AG09309 (cell line): ENCODE measurements at regions not wholly inside any gene's neighbourhood (a gene's known extent, or its start where the extent isn't known, plus 50 kb on each side); places are given as distances from the start of the nearest gene placed in this dataset.

Source experiments
- DNase-seq: peaks from one replicate; pipeline ENCODE4 v3.0.0-alpha.2; 2010; ENCODE audit warnings: low read depth
- H3K4me3 ChIP-seq: 2 replicates; pipeline ENCODE4 v1.5.1; 2011; ENCODE audit warnings: mild to moderate bottlenecking, low read depth, low read length, moderate library complexity; ENCODE audit not compliant: control insufficient read depth
- CTCF ChIP-seq: IDR thresholded peaks from 2 replicates; pipeline ENCODE4 v1.5.1; 2011; ENCODE audit warnings: mild to moderate bottlenecking, low read depth, low read length, inconsistent platforms; ENCODE audit not compliant: insufficient read depth, control insufficient read depth; ENCODE audit errors: missing control alignments

DNA sequence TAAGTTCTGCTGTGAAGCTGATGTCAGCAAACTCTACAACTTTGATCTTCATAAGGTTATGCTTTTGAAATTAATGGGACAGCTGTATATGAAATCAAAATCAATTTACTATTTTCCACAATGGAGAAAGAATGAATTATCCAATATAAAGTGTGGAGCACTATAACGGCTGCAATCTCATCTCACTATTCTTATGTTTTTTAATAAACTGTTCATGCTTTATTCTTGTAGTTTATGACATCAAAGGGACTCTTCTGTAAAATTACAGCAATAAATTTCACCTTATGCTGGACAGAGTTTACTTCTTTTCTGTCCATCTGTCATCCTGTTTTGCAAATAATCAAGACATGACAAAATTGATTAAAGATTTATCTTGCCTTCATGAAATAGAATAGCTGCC is 192.5 kb downstream of the TECRL start:
- no peak overlapping the region for H3K4me3 ChIP-seq
- TF ChIP-seq CTCF, result no peak
- DNase-seq, result no peak

DNA sequence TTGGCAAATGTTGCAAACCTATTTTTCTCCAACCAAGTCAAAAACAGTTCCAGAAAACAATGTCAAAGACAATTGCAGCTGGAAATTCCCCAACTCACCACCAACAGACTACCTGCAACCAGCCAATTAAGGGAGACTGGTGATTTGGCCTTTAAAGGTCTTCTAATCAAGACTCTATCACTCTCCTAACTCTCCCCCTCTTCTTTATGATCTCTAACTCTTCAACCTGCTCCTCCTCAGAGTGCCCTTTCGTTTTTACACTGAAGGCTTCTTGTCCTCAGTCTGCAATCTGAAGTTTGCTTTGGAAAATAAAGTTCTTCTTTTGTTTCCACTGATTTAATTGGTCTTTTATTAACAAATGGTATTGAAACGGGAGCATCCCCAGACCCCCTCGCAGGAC is 203.9 kb downstream of the TECRL start:
- no peak overlapping the region for H3K4me3 ChIP-seq
- DNase-seq, result no peak
- TF ChIP-seq CTCF, result no peak

GRCh38 chr4:64200001-64200555 is 209.2 kb downstream of the TECRL start:
- no peak for TF ChIP-seq CTCF
- DNase-seq, result no peak
- H3K4me3 ChIP-seq, result no peak overlapping the region

DNA sequence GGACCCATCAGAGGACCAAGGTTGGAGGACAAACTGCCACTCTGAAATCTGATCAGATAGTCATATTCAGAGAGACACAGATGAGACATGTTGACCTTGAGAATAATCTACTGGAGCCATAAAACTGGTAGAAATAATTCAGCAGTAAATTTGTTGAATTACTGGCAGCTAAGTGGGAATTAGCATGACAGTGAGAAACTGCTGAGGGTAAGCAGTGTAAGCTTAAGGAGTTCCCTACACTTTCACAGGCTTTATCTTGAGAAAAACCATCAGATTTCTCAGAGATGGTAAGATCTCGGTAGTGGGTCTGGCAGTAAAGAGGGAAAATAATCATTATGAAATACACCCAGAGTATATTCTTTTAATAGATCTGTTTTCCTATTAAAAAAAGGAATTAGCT is 213.7 kb downstream of the TECRL start:
- DNase-seq, result no peak
- no peak for TF ChIP-seq CTCF
- no peak overlapping the region for H3K4me3 ChIP-seq

DNA sequence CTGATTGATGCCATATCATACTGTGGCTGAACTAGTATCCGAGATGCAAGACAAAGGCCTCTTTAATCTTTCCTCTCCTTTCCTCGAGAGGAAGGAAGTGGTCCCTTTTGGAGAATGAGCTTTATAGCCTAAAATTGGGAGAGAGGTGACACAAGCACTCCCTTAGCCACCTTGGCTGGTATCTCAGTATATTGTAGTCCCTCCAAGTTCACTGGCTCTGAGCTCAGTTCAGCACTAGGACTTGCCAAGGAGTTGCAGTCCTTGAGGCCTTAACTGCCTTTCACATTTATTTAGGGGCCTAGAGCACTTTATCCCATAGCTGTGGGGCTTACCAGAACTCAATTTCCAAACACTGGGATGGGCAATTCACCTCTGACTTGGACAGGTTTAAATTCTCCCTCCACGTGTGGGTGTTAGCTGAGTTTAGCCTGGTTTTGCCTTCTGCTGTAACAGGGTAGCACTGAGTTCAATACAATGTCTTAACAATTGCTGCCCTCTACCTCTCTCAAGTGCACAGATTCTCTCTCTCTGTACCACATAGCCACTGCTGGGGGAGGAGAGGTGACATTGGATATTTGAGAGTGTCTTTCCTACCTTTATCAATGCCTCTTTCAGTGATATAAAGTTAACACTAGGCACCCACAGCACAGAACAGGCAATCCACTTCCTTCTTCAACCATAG is 216.4 kb downstream of the TECRL start:
- H3K4me3 ChIP-seq, result no peak overlapping the region
- no peak for TF ChIP-seq CTCF
- no peak for DNase-seq

- TF ChIP-seq CTCF, result no peak
- no peak overlapping the region for H3K4me3 ChIP-seq
- DNase-seq, result no peak
Measured at GRCh38 chr4:64174247-64174882, 234.9 kb downstream of the TECRL start.

- DNase-seq, result no peak
- no peak overlapping the region for H3K4me3 ChIP-seq
- no peak for TF ChIP-seq CTCF
Measured at GRCh38 chr4:64166365-64166764, 242.9 kb downstream of the TECRL start.
